Neural cell (in vitro differentiated cells): ENCODE measurements at regions not wholly inside any gene's neighbourhood (a gene's known extent, or its start where the extent isn't known, plus 50 kb on each side); places are given as distances from the start of the nearest gene placed in this dataset.

Experiments
- H2AFZ ChIP-seq: fragments of 200-600, 300-800 bp; sonication (generic), shearing (Covaris generic); 2 replicates; pipeline ENCODE4 v1.6.0; 2014; ENCODE audit warnings: low read depth, mild to moderate bottlenecking, antibody characterized with exemption, low read length, moderate library complexity
- H3F3A ChIP-seq: fragments of 200-600 bp; shearing (Covaris generic); 2 replicates; pipeline ENCODE4 v1.6.1; 2016; ENCODE audit warnings: mild to moderate bottlenecking, moderate library complexity, mixed read lengths, antibody characterized with exemption, low read length; ENCODE audit not compliant: insufficient read depth, poor library complexity, severe bottlenecking
- H3K27ac ChIP-seq: fragments of 200-600, 300-800 bp; sonication (generic), shearing (Covaris generic); 2 replicates; pipeline ENCODE4 v1.5.1; 2014; ENCODE audit warnings: mild to moderate bottlenecking, low read length, moderate library complexity
- H3K27me3 ChIP-seq: fragments of 300-800, 200-600 bp; sonication (generic), shearing (Covaris generic); 2 replicates; pipeline ENCODE4 v1.6.0; 2014; ENCODE audit warnings: mild to moderate bottlenecking, low read depth, low read length, moderate library complexity; ENCODE audit not compliant: insufficient read depth
- H3K36me3 ChIP-seq: fragments of 300-800, 200-600 bp; sonication (generic), shearing (Covaris generic); 2 replicates; pipeline ENCODE4 v1.5.1; 2014; ENCODE audit warnings: mild to moderate bottlenecking, antibody characterized with exemption, low read length, moderate library complexity; ENCODE audit not compliant: insufficient read depth
- H3K4me2 ChIP-seq: fragments of 300-800, 200-600 bp; sonication (generic), shearing (Covaris generic); 2 replicates; pipeline ENCODE4 v1.6.0; 2014; ENCODE audit warnings: mild to moderate bottlenecking, low read length
- H3K4me3 ChIP-seq: fragments of 300-800, 200-600 bp; sonication (generic), shearing (Covaris generic); 2 replicates; pipeline ENCODE4 v1.5.1; 2014; ENCODE audit warnings: mild to moderate bottlenecking, low read length, moderate library complexity
- H3K79me2 ChIP-seq: fragments of 200-600 bp; shearing (Covaris generic); replicated peaks from 2 replicates; pipeline ENCODE4 v1.6.0; 2014; ENCODE audit warnings: mild to moderate bottlenecking, low read length, moderate library complexity; ENCODE audit not compliant: insufficient read depth
- H3K9ac ChIP-seq: fragments of 300-800, 200-600 bp; sonication (generic), shearing (Covaris generic); 2 replicates; pipeline ENCODE4 v1.6.1; 2016; ENCODE audit warnings: mild to moderate bottlenecking, low read length, mixed read lengths
- H3K9me2 ChIP-seq: fragments of 200-600 bp; shearing (Covaris generic); 2 replicates; pipeline ENCODE4 v1.6.1; 2016; ENCODE audit warnings: mild to moderate bottlenecking, low read length, mixed read lengths; ENCODE audit not compliant: insufficient read depth
- H3K9me3 ChIP-seq: fragments of 200-600, 300-800 bp; sonication (generic), shearing (Covaris generic); 2 replicates; pipeline ENCODE4 v1.6.1; 2016; ENCODE audit warnings: mild to moderate bottlenecking, mixed run types, low read length, moderate library complexity, mixed read lengths
- H4K20me1 ChIP-seq: fragments of 200-600 bp; shearing (Covaris generic); 2 replicates; pipeline ENCODE4 v1.6.1; 2016; ENCODE audit warnings: mild to moderate bottlenecking, mixed run types; ENCODE audit not compliant: insufficient read depth
- CTCF ChIP-seq: fragments of 450-650 bp; IDR thresholded peaks from 2 replicates; pipeline ENCODE4 v1.5.1; 2014; ENCODE audit warnings: antibody characterized with exemption, mild to moderate bottlenecking, moderate library complexity; ENCODE audit not compliant: poor library complexity, severe bottlenecking
- EP300 ChIP-seq: fragments of 450-650 bp; conservative IDR thresholded peaks from 2 replicates; pipeline ENCODE4 v1.6.1; 2014; ENCODE audit warnings: antibody characterized with exemption, mild to moderate bottlenecking, moderate library complexity; ENCODE audit not compliant: poor library complexity, severe bottlenecking
- EZH2 ChIP-seq: fragments of 200-600, 300-800 bp; shearing (Covaris generic), sonication (generic); IDR thresholded peaks from 2 replicates; pipeline ENCODE4 v1.6.1; 2014; ENCODE audit warnings: antibody characterized with exemption, low read length, borderline replicate concordance, mild to moderate bottlenecking; ENCODE audit not compliant: insufficient read depth, poor library complexity, severe bottlenecking
- MXI1 ChIP-seq: fragments of 450-650 bp; conservative IDR thresholded peaks from 2 replicates; pipeline ENCODE4 v1.6.1; 2014; ENCODE audit warnings: antibody characterized with exemption, mild to moderate bottlenecking; ENCODE audit not compliant: poor library complexity, severe bottlenecking
- POLR2AphosphoS5 ChIP-seq: IDR thresholded peaks from 2 replicates; pipeline ENCODE4 v1.6.1; 2012
- RAD21 ChIP-seq: fragments of 450-650 bp; conservative IDR thresholded peaks from 2 replicates; pipeline ENCODE4 v1.6.1; 2014; ENCODE audit warnings: antibody characterized with exemption, mild to moderate bottlenecking, moderate library complexity
- REST ChIP-seq: IDR thresholded peaks from 2 replicates; pipeline ENCODE4 v1.6.1; 2012; ENCODE audit warnings: borderline replicate concordance
- SMC3 ChIP-seq: fragments of 450-650 bp; conservative IDR thresholded peaks from 2 replicates; pipeline ENCODE4 v1.6.1; 2014; ENCODE audit warnings: antibody characterized with exemption, mild to moderate bottlenecking, moderate library complexity; ENCODE audit not compliant: poor library complexity
- TAF1 ChIP-seq: IDR thresholded peaks from 2 replicates; pipeline ENCODE4 v1.6.1; 2012; ENCODE audit warnings: low read depth

- Histone ChIP-seq H3K79me2 (no peaks in the 10 kb centered on the region), H3K36me3 (no peaks in the 10 kb centered on the region), H3K4me2 (no peak overlapping the region), H3K4me3 (no peak overlapping the region), H3K9me2 (no peaks in the 10 kb centered on the region), H2AFZ (no peak overlapping the region), H3K27me3 (no peaks in the 10 kb centered on the region), H3K9me3 (no peaks in the 10 kb centered on the region), H3F3A (no peaks in the 10 kb centered on the region), H3K9ac (no peak overlapping the region), H4K20me1 (no peaks in the 10 kb centered on the region), H3K27ac (no peak overlapping the region)
- TF ChIP-seq CTCF (no peak), REST (no peak), POLR2AphosphoS5 (no peak), EZH2 (no peak), SMC3 (no peak), TAF1 (no peak), EP300 (no peak), MXI1 (no peak), RAD21 (no peak)
Measured at GRCh38 chr21:17444828-17445227, 68.0 kb upstream of the CXADR start.

DNA sequence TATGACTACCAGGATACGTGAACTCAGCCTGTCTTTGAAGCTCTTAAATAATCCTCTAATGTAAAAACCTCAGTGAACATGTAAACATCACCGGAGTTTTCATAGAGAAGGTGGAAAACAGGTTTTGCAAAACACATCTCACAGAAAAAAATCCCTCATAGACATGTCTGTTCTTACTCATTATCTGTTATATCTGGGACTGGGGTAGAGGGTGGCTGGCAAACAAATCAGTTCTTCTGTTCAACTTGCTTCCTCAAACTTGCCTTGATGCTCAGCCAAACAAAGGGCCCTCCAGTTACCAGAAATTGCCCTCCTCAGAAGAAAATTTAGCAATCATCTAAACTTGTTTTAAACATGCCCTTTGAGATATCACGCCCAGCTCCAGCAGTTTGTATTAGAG lies 66.1 kb upstream of the CXADR start:
- TF ChIP-seq RAD21 = no peak
- TF ChIP-seq EP300 = no peak
- TF ChIP-seq MXI1 = no peak
- TF ChIP-seq REST = no peak
- no peak for TF ChIP-seq CTCF
- TF ChIP-seq POLR2AphosphoS5 = no peak
- TF ChIP-seq EZH2 = no peak
- TF ChIP-seq TAF1 = no peak
- no peak for TF ChIP-seq SMC3
- no peak overlapping the region for H2AFZ ChIP-seq
- H3K4me2 ChIP-seq = no peak overlapping the region
- no peak overlapping the region for H3K4me3 ChIP-seq
- no peaks in the 10 kb centered on the region for H3K9me2 ChIP-seq
- no peaks in the 10 kb centered on the region for H3K36me3 ChIP-seq
- no peaks in the 10 kb centered on the region for H4K20me1 ChIP-seq
- no peak overlapping the region for H3K9ac ChIP-seq
- H3K79me2 ChIP-seq = no peaks in the 10 kb centered on the region
- no peaks in the 10 kb centered on the region for H3K27me3 ChIP-seq
- no peak overlapping the region for H3K27ac ChIP-seq
- H3F3A ChIP-seq = no peaks in the 10 kb centered on the region
- H3K9me3 ChIP-seq = no peaks in the 10 kb centered on the region
